Kidney (tissue), 13 donors: ENCODE measurements at regions not wholly inside any gene's neighbourhood (a gene's known extent, or its start where the extent isn't known, plus 50 kb on each side); places are given as distances from the start of the nearest gene placed in this dataset.

Source experiments
- DNase-seq, 5 donors: peaks; one replicate each; pipeline ENCODE4 v3.0.0-alpha.2; 2013 to 2020
- FAIRE-seq: peaks from 2 replicates; lab custom pipeline; 2012; peaks lifted over from hg19 to GRCh38; lab: Jason Lieb, UNC
- H3K27ac ChIP-seq, 2 donors: one replicate each; pipeline ENCODE4 v1.7.0; 2013; ENCODE audit warnings: low read depth in 2 of 2, low read length in 2 of 2, inconsistent platforms in 1 of 2
- H3K27me3 ChIP-seq: one replicate; pipeline ENCODE4 v1.7.1; 2013; ENCODE audit warnings: low read length, inconsistent platforms; ENCODE audit not compliant: control insufficient read depth, insufficient read depth
- H3K36me3 ChIP-seq, 3 donors: one replicate each; pipeline versions ENCODE4 v1.7.0 to v1.7.1; 2013; ENCODE audit warnings: low read length in 3 of 3, control low read depth in 1 of 3, inconsistent platforms in 1 of 3; ENCODE audit not compliant: insufficient read depth in 3 of 3, control insufficient read depth in 2 of 3
- H3K4me1 ChIP-seq, 3 donors: one replicate each; pipeline versions ENCODE4 v1.7.0 to v1.7.1; 2013; ENCODE audit warnings: low read length in 3 of 3, inconsistent platforms in 1 of 3, low read depth in 1 of 3; ENCODE audit not compliant: control insufficient read depth in 2 of 3, insufficient read depth in 2 of 3
- H3K4me3 ChIP-seq, 3 donors: one replicate each; pipeline versions ENCODE4 v1.7.0 to v1.8.1; 2013; ENCODE audit warnings: low read length in 3 of 3, control low read depth in 1 of 3, inconsistent platforms in 1 of 3
- H3K9ac ChIP-seq, 3 donors: one replicate each; pipeline versions ENCODE4 v1.7.0 to v1.7.1; 2013; ENCODE audit warnings: low read length in 3 of 3, control low read depth in 1 of 3, inconsistent platforms in 1 of 3
- H3K9me3 ChIP-seq, 3 donors: one replicate each; pipeline versions ENCODE4 v1.7.0 to v1.7.1; 2013; ENCODE audit warnings: low read length in 3 of 3, control low read depth in 1 of 3, inconsistent platforms in 1 of 3; ENCODE audit not compliant: control insufficient read depth in 2 of 3, insufficient read depth in 1 of 3
- CTCF ChIP-seq: IDR thresholded peaks from 3 replicates; pipeline ENCODE4 v1.5.1; 2012; ENCODE audit warnings: mild to moderate bottlenecking, moderate library complexity, borderline replicate concordance; ENCODE audit not compliant: insufficient read depth; ENCODE audit errors: extremely low read depth
- intact Hi-C: fragments of 100-400 bp; cut with DNase I; formaldehyde crosslinking; loops from one replicate; pipeline ENCODE4 v1.11.1; 2022
- donor health status: control.
- donor health status: control.
- donor health status: control.
- donor health status: control.
- donor health status: control.
- donor health status: DM: yes; HTN: yes; CAD: no.
- donor health status: Normal renal cell carcinoma (clear cell type).

DNA sequence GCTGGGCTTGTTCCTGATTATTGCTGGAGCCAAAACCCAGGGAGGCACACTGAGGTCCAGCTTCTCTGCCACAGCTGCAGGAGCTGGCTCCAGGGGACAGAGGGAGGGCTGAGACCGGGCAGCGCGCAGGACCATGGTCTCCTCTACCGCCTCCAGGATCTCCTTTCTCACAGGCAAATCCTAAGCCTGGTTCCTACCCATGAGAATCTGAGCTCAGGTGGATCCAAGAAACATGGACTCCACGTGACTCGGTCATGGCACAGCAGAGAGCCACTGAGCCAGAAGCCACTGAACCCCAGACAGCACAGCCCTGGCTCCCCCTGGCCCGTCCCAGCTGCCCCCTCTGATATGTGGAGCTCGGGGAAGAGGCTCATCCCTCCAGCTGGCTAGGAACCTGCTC is 653.4 kb upstream of the ID2 start:
- no peaks in the 10 kb centered on the region for H3K36me3 ChIP-seq
- TF ChIP-seq CTCF: no peak
- no peaks in the 10 kb centered on the region for H3K9me3 ChIP-seq
- no peaks in the 10 kb centered on the region for H3K4me1 ChIP-seq
- no peak overlapping the region for H3K27ac ChIP-seq
- intact Hi-C loops: no loop called here
- DNase-seq (no peak), FAIRE-seq (no peak)
- no peaks in the 10 kb centered on the region for H3K27me3 ChIP-seq
- H3K4me3 ChIP-seq: no peak overlapping the region
- H3K9ac ChIP-seq: no peak overlapping the region

DNA sequence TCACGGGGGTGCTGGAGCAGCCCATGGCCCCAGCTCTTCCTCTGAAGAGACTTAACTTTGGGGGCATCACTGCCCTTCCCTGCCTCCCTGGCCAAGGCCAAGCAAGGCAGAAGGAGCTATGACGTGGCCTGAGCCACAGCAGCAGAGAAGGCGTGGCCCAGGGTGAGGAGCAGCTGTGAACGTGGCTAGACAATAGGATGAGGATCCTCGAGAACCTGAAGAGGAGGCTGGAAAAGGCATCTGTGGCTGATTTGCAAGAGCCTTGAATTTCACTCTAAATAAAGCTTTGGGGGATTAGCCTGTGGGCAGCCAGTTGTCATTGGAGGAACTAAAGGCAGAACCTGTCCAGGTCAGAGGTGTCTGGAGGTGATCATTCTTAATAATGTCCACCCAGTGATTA is 652.9 kb upstream of the ID2 start:
- Histone ChIP-seq H3K4me3 (no peak overlapping the region), H3K9me3 (no peaks in the 10 kb centered on the region), H3K27ac (no peak overlapping the region), H3K9ac (no peak overlapping the region), H3K4me1 (no peaks in the 10 kb centered on the region), H3K27me3 (no peaks in the 10 kb centered on the region), H3K36me3 (no peaks in the 10 kb centered on the region)
- DNase-seq: no peak
- FAIRE-seq: no peak
- no peak for TF ChIP-seq CTCF
- intact Hi-C loops: no loop called here

DNA sequence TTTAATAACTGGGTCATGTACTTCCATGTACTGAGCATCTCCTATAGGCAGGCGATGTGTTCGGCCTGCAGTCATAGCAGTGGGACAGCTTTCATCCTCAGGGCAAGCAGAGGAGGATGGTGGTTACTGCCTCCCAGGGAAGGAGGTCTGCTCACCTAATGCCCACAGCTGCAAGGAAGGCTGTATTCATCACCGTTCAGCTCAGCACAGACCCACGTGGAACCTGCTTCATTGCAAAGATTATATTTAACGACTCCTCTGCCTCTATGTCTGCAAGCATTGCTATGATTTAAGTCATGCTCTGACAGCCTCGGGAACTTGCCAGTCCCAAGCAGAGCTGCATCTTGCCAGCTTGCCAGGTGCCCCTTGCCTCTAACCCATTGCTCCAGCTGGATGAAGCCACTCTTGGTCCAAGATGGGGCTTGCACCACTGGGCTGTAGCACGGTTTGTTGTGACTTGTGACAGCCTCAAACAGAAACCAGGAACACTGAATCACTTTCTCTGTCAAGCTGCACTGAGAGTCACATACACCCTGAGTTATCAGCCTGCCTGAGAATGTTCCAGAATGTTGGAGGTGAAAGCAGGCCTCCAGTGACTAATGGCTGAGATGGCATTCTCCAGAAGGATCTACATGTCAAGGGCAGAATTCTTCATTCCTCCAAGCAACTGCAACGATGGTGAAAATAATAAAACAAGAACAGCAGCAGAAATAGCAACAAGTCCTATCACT is 651.1 kb upstream of the ID2 start:
- no peak for TF ChIP-seq CTCF
- H3K4me3 ChIP-seq: no peak overlapping the region
- DNase-seq (no peak), FAIRE-seq (no peak)
- H3K9ac ChIP-seq: no peak overlapping the region
- no peak overlapping the region for H3K27ac ChIP-seq
- intact Hi-C loops: no loop called here
- H3K36me3 ChIP-seq: no peaks in the 10 kb centered on the region
- no peaks in the 10 kb centered on the region for H3K4me1 ChIP-seq
- H3K27me3 ChIP-seq: no peaks in the 10 kb centered on the region
- H3K9me3 ChIP-seq: no peaks in the 10 kb centered on the region

GRCh38 chr2:8031370-8031769 is 650.5 kb upstream of the ID2 start:
- no peak for FAIRE-seq
- Histone ChIP-seq H3K27ac (no peak overlapping the region), H3K27me3 (no peaks in the 10 kb centered on the region), H3K36me3 (no peaks in the 10 kb centered on the region), H3K4me1 (no peaks in the 10 kb centered on the region), H3K4me3 (no peak overlapping the region), H3K9me3 (no peaks in the 10 kb centered on the region), H3K9ac (no peak overlapping the region)
- intact Hi-C loops: no loop called here
- no peak for TF ChIP-seq CTCF
- no peak for DNase-seq
